ENCODE measurements at regions not wholly inside any gene's neighbourhood (a gene's known extent, or its start where the extent isn't known, plus 50 kb on each side); places are given as distances from the start of the nearest gene placed in this dataset.
"Not testable (repeated sequence)": the region's sequence is repeated elsewhere in the genome, so short reads cannot be mapped to it uniquely, and the experiment has no call there.

GRCh38 chr6:85004361-85004995 is 240.1 kb upstream of the TBX18 start:
- DNase-seq, result no peak

GRCh38 chr6:85002847-85003246 is 238.4 kb upstream of the TBX18 start:
- no peak for DNase-seq

GRCh38 chr6:85000001-85000400 is 235.6 kb upstream of the TBX18 start:
- no peak for DNase-seq

- DNase-seq, result no peak
These were observed 233.8 kb upstream of the TBX18 start for GRCh38 chr6:84998223-84998622.

- not testable (repeated sequence) for DNase-seq
These were observed 224.4 kb upstream of the TBX18 start for GRCh38 chr6:84988766-84989165.

GRCh38 chr6:84985490-84985889 is 221.1 kb upstream of the TBX18 start:
- not testable (repeated sequence) for DNase-seq

- DNase-seq, result no peak
These were observed 215.1 kb upstream of the TBX18 start for GRCh38 chr6:84979541-84979940.

- no peak for DNase-seq
These were observed 212.9 kb upstream of the TBX18 start for GRCh38 chr6:84977363-84977705.

GRCh38 chr6:84976526-84977362 is 212.3 kb upstream of the TBX18 start:
- no peak for DNase-seq

- DNase-seq, result no peak
These were observed 210.9 kb upstream of the TBX18 start for GRCh38 chr6:84975316-84975715.

- no peak for DNase-seq
These were observed 209.2 kb upstream of the TBX18 start for GRCh38 chr6:84973606-84974005.

- no peak for DNase-seq
These were observed 203.6 kb upstream of the TBX18 start for GRCh38 chr6:84967965-84968364.

- peak; percentile 37 for DNase-seq
These were observed 203.0 kb upstream of the TBX18 start for GRCh38 chr6:84967389-84967788.

- DNase-seq, result no peak
These were observed 188.8 kb upstream of the TBX18 start for GRCh38 chr6:84953111-84953755.

- not testable (repeated sequence) for DNase-seq
These were observed 180.5 kb upstream of the TBX18 start for GRCh38 chr6:84944926-84945325.

GRCh38 chr6:84943905-84944304 is 179.5 kb upstream of the TBX18 start:
- DNase-seq, result no peak

- DNase-seq, result not testable (repeated sequence)
These were observed 177.2 kb upstream of the TBX18 start for GRCh38 chr6:84941609-84942008.

- no peak for DNase-seq
These were observed 164.8 kb upstream of the TBX18 start for GRCh38 chr6:84929212-84929611.

GRCh38 chr6:84927551-84927950 is 163.2 kb upstream of the TBX18 start:
- DNase-seq, result no peak

GRCh38 chr6:84926189-84927155 is 162.1 kb upstream of the TBX18 start:
- DNase-seq, result no peak

GRCh38 chr6:84921891-84922290 is 157.5 kb upstream of the TBX18 start:
- DNase-seq, result no peak

- no peak for DNase-seq
These were observed 155.6 kb upstream of the TBX18 start for GRCh38 chr6:84920021-84920420.

- no peak for DNase-seq
These were observed 152.3 kb upstream of the TBX18 start for GRCh38 chr6:84916704-84917103.

All from NCI-H2171 treated with DMSO at 0.1 percent for 48 hours (cell line).